ENCODE measurements at regions not wholly inside any gene's neighbourhood (a gene's known extent, or its start where the extent isn't known, plus 50 kb on each side); places are given as distances from the start of the nearest gene placed in this dataset.

GRCh38 chr9:129455151-129455995 lies 165.5 kb downstream of the C9orf50 start:
- Histone ChIP-seq H3K9ac (ENCODE audit: low read length) (no peak overlapping the region), H3K27me3 (ENCODE audit: insufficient read depth, low read length) (no peaks in the 10 kb centered on the region), H3K36me3 (ENCODE audit: control insufficient read depth in 1 of 2, insufficient read depth in 2 of 2, low read length in 2 of 2) (no peaks in the 10 kb centered on the region), H3K9me3 (ENCODE audit: control insufficient read depth in 1 of 2, insufficient read depth in 1 of 2, low read depth in 1 of 2, low read length in 2 of 2) (no peaks in the 10 kb centered on the region), H3K4me2 (ENCODE audit: low read length) (no peak overlapping the region), H3K27ac (ENCODE audit: low read depth, low read length) (no peak overlapping the region), H3K4me1 (ENCODE audit: control insufficient read depth in 1 of 2, insufficient read depth in 2 of 2, low read length in 2 of 2) (peaks cover 23 to 28% of the 10 kb centered on the region in 2 experiments), H2AFZ (ENCODE audit: low read depth, low read length, poor library complexity, severe bottlenecking) (no peak overlapping the region), H3K9me2 (ENCODE audit: insufficient read depth) (no peaks in the 10 kb centered on the region), H4K20me1 (ENCODE audit: insufficient read depth) (no peaks in the 10 kb centered on the region), H3K79me2 (ENCODE audit: insufficient read depth, low read length) (no peaks in the 10 kb centered on the region), H3K4me3 (replicated peaks in 1 of 2; ENCODE audit: low read depth in 1 of 2, low read length in 2 of 2) (no peak overlapping the region)
- intact Hi-C loops (cut with micrococcal nuclease): no loop called here
- TF ChIP-seq POLR2AphosphoS5 (IDR thresholded peaks at IDR 0.05; ENCODE audit: low read depth, low read length) (no peak), EZH2 (IDR thresholded peaks at IDR 0.05) (no peak), SRF (IDR thresholded peaks at IDR 0.05; ENCODE audit: low read depth) (no peak), REST (IDR thresholded peaks at IDR 0.05; ENCODE audit: low read depth) (no peak), CBX3 (IDR thresholded peaks at IDR 0.05; ENCODE audit: low read depth) (no peak), ELF1 (IDR thresholded peaks at IDR 0.05; ENCODE audit: borderline replicate concordance, low read depth) (no peak), SP1 (IDR thresholded peaks at IDR 0.05; ENCODE audit: low read depth) (no peak), EZH2phosphoT487 (IDR thresholded peaks at IDR 0.05; ENCODE audit: borderline replicate concordance) (no peak), YY1 (IDR thresholded peaks at IDR 0.05; ENCODE audit: extremely low read depth, insufficient replicate concordance, low read depth, low read length) (no peak)
- ChIA-PET RAD21 (ENCODE audit: low non-redundant PET in 1 of 2, low total read pairs in 2 of 2, uncharacterized antibody in 2 of 2, unreplicated experiment in 2 of 2) (no interaction called here), POLR2A (no interaction called here), CTCF (no interaction called here)
- no peak for DNase-seq (ENCODE audit: low read depth, low spot score)
- ATAC-seq: no peak
- no TSS peak for BruUV-seq (replicated peaks)
